CMK (cell line): ENCODE measurements at regions not wholly inside any gene's neighbourhood (a gene's known extent, or its start where the extent isn't known, plus 50 kb on each side); places are given as distances from the start of the nearest gene placed in this dataset.
"Not testable (repeated sequence)": the region's sequence is repeated elsewhere in the genome, so short reads cannot be mapped to it uniquely, and the experiment has no call there.

ENCODE experiments used
- DNase-seq: peaks from one replicate; pipeline ENCODE4 v3.0.0-alpha.2; 2010; ENCODE audit warnings: low read depth

DNA sequence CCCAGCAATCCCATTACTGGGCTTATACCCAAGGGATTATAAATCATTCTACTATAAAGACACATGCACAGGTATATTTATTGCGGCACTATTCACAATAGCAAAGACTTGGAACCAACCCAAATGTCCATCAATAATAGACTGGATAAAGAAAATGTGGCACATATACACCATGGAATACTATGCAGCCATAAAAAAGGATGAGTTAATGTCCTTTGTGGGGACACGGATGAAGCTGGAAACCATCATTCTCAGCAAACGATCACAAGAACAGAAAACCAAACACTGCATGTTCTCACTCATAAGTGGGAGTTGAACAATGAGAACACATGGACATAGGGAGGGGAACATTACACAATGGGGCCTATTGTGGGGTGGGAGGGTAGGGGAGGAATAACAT, 224.4 kb upstream of the SERP2 start:
- DNase-seq: not testable (repeated sequence)

GRCh38 chr13:44149821-44150220, 223.8 kb upstream of the SERP2 start:
- no peak for DNase-seq

DNA sequence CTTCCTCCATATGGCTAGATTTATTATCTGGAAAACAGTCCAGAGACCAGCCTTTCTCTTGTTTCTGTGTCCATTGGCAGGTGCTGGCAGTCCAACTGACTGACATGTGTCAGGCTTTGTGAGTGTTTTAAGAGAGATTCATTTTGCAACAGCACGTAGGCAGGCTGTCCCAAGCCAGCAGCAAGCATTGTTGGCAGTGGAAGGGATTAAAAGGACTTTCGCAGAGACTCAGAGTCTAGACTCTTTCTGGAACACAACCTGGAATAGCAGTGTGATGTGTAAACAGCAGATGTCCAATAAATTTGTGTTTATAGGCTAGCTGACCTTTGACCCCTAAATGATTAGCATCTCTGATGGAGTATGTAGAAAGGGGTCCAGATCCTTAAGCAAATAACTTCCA, 222.2 kb upstream of the SERP2 start:
- DNase-seq: no peak

- no peak for DNase-seq
Observed at GRCh38 chr13:44153496-44153895, 220.1 kb upstream of the SERP2 start.

GRCh38 chr13:44155422-44156293, 218.0 kb upstream of the SERP2 start:
- DNase-seq: no peak

DNA sequence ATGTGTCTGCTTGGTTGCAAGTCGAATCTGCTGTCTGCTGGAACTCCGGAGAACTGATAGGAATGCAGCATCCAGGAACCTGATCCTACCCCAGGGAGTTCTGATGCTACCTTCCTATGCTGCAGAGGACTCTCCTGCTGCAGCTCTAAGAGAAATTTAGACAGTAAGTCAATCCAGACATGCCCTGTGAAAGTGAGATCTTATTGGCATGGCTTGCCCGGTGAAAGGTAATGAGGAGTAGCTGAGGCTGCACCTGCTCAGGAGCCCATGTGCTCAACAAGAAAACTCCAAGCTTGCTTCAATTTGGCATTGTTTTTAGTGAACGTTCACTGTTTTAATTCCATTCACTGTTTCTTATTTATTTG, 217.3 kb upstream of the SERP2 start:
- no peak for DNase-seq

GRCh38 chr13:44157606-44158005, 216.0 kb upstream of the SERP2 start:
- no peak for DNase-seq

- no peak for DNase-seq
Observed at GRCh38 chr13:44158098-44158521, 215.5 kb upstream of the SERP2 start.

GRCh38 chr13:44158881-44159632, 214.6 kb upstream of the SERP2 start:
- DNase-seq: no peak

DNA sequence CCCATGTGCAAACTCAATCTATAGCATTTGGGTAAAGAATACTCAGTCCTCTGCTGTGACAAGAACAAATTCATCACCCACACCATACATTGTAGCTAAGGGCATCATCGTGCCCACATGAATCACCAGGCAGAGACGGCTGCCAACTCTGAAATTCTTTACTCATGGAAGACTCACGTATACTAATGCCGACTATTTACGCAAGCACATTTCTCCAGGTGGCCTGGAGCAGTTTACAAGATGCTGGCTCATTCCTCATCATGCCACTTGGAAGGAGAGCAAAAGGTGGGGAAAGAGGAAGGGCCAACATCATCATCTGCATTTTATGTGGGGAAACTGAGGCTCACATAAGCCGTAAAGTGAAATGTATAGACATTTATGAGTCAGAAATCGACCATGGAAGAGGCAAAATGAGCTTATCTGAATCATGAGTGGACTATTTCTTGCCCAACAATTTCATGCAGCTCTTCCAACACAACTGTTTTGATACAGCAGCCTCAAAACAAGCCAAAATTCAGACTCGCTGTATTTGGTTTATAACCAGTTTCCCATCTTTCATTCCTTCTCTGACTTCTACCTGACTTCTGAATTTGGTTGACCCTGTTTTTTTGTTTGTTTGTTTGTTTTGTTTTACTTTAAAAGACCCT, 213.9 kb upstream of the SERP2 start:
- no peak for DNase-seq

- no peak for DNase-seq
Observed at GRCh38 chr13:44160591-44161191, 212.9 kb upstream of the SERP2 start.

DNA sequence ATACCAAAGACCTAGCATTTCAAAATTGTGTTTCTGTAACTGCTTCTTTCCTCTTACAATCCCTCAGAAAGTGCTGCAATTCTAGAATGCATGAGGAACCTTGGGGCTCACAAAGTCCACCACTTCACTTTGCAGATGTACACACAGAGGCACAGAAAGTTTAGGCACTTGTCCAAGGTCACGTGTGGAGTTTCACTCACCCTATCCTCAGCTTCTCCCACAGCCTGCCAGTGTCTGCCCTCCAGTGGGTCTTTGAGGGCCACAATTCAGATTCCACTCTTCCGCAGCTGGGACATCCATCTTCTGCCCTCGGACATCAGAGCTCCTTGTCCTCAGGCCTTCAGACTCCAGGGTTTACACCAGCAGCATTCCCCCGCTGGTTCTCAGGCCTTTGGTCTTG, 210.5 kb upstream of the SERP2 start:
- DNase-seq: no peak

- no peak for DNase-seq
Observed at GRCh38 chr13:44165221-44165888, 208.3 kb upstream of the SERP2 start.

- DNase-seq: no peak
Observed at GRCh38 chr13:44165889-44166496, 207.6 kb upstream of the SERP2 start.

- no peak for DNase-seq
Observed at GRCh38 chr13:44169018-44169911, 204.4 kb upstream of the SERP2 start.

DNA sequence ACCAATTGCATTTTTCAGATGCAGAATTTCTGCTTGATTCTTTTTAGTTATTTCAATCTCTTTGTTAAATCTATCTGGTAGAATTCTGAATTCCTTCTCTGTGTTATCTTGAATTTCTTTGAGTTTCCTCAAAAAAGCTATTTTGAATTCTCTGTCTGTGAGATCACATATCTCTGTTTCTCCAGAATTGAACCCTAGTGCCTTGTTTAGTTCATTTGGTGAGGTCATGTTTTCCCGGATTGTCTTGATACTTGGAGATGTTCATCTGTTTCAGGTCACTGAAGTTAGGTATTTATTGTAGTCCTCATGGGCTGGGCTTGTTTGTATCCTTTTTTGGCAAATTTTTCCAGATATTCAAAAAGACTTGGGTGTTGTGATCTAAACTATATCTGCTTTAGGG, 202.9 kb upstream of the SERP2 start:
- DNase-seq: no peak

DNA sequence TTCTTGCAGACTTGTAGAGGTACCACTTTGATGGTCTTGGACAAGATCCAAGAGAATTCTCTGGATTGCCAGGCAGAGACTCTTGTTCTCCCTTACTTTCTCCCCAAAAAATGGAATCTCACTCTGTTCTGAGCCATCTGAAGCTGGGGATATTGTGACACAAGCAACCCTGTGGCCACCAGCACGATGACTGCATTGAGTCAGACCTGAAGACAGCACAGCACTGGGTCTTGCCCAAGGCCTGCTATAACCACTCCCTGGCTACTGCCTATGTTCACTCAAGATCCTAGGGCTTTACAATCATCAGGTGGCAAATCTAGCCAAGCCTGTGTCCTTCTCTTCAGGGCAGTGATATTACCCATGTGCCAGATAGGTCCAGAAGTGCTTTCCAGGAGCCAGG, 202.5 kb upstream of the SERP2 start:
- DNase-seq: no peak

DNA sequence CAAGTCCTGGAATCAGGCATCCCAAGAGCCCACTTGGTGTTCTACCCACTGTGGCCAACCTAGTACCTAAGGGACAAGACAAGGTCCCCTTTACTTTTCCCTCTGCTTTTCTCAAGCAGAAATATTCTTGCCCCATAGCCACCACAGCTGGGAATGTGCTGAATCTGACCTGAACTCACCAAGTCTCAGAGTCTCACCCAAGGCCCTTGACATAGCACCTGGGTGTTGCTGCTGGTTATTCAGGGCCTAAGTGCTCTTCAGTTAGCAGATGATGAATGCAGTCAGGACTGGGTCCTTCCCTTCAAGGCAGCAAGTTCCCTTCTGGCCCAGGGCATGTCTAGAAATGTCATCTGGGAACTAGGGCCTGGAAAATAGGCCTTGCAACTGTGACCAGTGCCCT, 201.8 kb upstream of the SERP2 start:
- DNase-seq: no peak

DNA sequence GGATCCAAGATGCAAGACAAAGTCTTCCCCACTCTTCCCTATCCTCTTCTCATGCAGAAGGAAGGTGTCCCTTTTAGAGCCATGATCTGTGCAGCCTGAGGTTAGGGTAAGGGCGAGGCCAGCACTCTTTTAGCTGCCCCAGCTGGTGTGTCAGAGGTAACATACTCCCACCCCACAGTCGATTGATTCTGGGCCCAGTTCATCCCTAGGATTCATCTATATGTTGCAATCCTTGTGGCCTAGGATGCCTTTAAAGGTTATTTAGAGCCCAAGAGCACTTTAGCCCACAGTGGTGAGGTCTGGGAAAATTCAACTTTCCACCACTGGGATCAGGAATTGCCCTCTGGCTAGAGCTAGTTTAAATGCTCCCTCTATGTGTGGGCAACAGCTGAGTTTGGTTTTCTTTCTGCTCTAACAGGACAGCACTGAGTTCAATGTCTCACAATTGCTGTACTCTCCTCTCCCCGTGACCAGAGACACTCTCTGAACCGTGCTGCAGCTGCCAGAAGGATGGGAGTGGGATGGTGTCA, 201.3 kb upstream of the SERP2 start:
- DNase-seq: no peak

GRCh38 chr13:44174769-44175425, 198.7 kb upstream of the SERP2 start:
- DNase-seq: no peak
